Loucy (cell line): ENCODE measurements at regions not wholly inside any gene's neighbourhood (a gene's known extent, or its start where the extent isn't known, plus 50 kb on each side); places are given as distances from the start of the nearest gene placed in this dataset.

ENCODE experiments used
- CTCF ChIP-seq: fragments of 200-600 bp; sonication (generic); conservative IDR thresholded peaks from 2 replicates; pipeline ENCODE4 v1.5.1; 2014; ENCODE audit warnings: mild to moderate bottlenecking, antibody characterized with exemption, low read length
- EZH2phosphoT487 ChIP-seq: fragments of 200-600 bp; IDR thresholded peaks from 2 replicates; pipeline ENCODE4 v1.6.1; 2018; ENCODE audit warnings: antibody characterized with exemption, mild to moderate bottlenecking, moderate library complexity, borderline replicate concordance

GRCh38 chr16:56108056-56108471 lies 83.2 kb upstream of the GNAO1 start:
- TF ChIP-seq CTCF (no peak), EZH2phosphoT487 (no peak)
